ENCODE measurements at regions not wholly inside any gene's neighbourhood (a gene's known extent, or its start where the extent isn't known, plus 50 kb on each side); places are given as distances from the start of the nearest gene placed in this dataset.

GRCh38 chr1:218591966-218592365 lies 246.8 kb downstream of the TGFB2 start:
- TF ChIP-seq, protein P1, sequence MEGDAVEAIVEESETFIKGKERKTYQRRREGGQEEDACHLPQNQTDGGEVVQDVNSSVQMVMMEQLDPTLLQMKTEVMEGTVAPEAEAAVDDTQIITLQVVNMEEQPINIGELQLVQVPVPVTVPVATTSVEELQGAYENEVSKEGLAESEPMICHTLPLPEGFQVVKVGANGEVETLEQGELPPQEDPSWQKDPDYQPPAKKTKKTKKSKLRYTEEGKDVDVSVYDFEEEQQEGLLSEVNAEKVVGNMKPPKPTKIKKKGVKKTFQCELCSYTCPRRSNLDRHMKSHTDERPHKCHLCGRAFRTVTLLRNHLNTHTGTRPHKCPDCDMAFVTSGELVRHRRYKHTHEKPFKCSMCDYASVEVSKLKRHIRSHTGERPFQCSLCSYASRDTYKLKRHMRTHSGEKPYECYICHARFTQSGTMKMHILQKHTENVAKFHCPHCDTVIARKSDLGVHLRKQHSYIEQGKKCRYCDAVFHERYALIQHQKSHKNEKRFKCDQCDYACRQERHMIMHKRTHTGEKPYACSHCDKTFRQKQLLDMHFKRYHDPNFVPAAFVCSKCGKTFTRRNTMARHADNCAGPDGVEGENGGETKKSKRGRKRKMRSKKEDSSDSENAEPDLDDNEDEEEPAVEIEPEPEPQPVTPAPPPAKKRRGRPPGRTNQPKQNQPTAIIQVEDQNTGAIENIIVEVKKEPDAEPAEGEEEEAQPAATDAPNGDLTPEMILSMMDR (IDR thresholded peaks at IDR 0.05): no peak
- no peak for TF ChIP-seq POLR2A (IDR thresholded peaks at IDR 0.05)
- no peak for TF ChIP-seq POLR2AphosphoS5 (IDR thresholded peaks at IDR 0.05)
- TF ChIP-seq EP300 (IDR thresholded peaks at IDR 0.05): no peak

All from upper lobe of left lung (tissue), 4 donors.